ENCODE measurements at regions not wholly inside any gene's neighbourhood (a gene's known extent, or its start where the extent isn't known, plus 50 kb on each side); places are given as distances from the start of the nearest gene placed in this dataset.
"Not testable (repeated sequence)": the region's sequence is repeated elsewhere in the genome, so short reads cannot be mapped to it uniquely, and the experiment has no call there.

DNA sequence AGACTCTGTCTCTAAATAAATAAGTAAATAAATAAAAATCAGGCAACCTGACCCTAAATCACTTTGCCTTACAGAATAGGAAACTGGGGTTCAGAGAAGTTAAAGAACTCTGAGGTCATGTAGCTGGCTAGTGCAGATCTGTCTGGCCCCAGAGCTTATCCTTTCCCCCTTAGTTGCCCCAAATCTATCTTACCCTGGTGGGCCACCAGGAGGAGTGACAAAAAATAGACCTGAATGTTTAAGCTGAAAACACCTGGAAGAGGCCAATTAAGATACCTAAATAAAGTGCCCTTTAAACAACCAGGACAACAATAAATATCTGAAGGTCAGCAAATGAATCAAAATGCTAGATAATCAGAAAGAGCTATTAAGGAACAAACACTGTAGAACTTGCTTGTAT is 59.7 kb downstream of the TEX35 start:
- DNase-seq (ENCODE audit: low read depth): no peak

DNA sequence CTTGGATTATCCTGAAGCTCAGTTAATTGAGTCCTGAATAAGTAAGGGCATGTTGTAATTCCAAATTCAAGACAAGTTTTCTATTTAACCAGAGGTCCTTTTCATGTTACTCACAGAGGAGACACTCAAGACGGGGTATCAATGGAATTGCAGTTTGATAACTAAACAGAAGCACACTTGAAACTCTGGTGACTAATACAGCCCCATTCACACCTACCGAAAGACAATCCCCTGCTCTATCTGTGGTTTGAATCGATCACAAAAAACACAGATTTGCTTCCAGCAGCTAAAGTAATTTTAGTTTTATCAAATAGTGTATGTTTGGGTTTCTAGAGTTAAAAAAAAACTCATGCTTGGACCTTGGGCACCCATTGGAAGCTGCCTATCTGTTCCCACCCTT is 60.4 kb downstream of the TEX35 start:
- DNase-seq (ENCODE audit: low read depth): no peak

GRCh38 chr1:178574345-178574744 is 61.4 kb downstream of the TEX35 start:
- no peak for DNase-seq (ENCODE audit: low read depth)

DNA sequence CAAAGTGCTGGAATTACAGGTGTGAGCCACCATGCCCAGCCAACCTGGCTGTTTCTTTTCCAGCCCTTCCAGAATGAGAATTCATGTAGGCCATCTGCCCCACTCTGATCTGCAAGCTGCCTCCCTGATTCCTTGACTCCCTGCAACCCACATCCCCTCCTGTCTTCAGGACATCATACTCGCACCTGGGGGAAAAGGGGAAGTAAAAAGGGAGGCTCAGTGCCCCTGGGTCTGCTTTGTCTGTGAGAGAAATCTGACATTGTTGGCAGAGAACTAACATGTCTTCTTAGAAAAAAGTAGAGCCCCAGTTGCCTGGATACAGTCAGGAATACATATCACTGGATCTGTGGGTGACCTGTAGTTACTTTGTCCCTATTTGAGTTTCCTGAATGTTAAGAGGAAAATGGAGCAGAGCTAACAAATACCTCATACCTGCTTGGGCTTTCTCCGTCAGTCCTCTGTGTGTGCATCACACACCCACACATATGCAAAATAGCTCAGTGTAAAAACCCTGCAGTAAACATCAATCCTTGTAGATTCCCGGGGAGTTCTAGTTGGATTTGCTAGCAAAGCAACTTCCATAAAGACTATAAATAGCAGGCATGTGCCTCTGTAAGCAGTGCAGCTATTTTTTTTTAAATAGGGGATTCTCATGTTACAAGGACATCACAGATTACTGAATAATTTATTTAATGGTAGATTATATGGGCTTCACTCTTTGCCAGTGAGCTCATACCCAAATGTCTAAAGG is 62.9 kb downstream of the TEX35 start:
- no peak for DNase-seq (ENCODE audit: low read depth)

GRCh38 chr1:178576841-178577240 is 63.9 kb downstream of the TEX35 start:
- DNase-seq (ENCODE audit: low read depth): no peak

- no peak for DNase-seq (ENCODE audit: low read depth)
Measured at GRCh38 chr1:178577882-178578281, 65.0 kb downstream of the TEX35 start.

DNA sequence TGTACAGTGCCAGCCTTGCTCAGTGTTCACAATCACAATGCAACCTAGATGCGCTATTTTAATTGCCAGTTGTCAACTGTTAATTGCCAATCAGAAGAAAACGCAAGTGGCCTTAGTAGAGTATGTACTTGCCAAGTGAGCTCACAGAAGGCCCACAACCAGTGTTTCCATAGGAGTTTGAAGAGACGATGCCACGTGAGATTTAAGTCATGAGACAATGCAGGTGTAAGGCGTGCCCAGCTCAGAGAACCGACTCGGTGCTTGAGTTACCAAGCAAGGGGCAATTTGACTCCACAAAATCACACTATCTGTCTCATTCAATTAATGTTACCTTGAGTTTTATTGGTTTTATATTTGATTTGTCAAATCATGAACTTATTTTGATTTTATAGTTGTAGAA is 65.6 kb downstream of the TEX35 start:
- DNase-seq (ENCODE audit: low read depth): no peak

DNA sequence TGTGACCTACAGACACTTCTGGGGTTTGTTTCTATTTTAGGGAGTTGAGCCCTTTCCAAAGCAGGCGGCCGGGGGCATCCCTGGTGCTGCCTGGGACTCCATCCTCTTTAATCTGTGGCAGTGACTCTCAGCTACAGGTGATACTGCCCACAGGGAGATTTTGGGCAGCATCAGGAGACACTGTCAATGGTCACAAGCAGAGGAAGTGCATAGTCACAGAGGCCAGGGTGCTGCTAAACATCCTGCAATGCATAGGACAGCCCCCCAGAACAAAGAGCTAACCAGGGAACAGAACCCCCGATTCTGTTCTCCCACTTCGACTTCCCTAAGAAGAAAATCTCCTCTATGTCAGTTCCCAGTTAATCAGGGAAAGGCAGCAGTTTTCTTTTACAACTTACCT is 66.2 kb downstream of the TEX35 start:
- no peak for DNase-seq (ENCODE audit: low read depth)

DNA sequence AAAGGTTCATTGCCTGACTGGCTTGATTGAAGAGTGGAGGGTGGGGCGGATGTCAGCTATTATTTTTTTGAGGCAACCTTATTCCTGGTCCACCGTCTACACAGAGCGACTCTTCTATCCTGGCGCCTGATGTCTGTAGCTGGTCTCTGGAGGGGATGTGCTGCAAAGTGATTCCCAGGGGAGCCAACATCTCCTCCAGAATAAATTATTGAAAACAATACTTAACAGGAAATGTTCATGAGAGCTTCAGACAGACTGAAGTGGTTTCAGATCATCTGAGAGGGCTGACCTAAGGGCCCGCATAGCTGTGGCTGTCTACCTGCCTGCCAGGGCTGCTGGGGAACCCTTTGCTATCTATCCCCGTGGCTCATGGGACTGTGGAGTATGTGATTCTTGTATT is 66.7 kb downstream of the TEX35 start:
- DNase-seq (ENCODE audit: low read depth): no peak

DNA sequence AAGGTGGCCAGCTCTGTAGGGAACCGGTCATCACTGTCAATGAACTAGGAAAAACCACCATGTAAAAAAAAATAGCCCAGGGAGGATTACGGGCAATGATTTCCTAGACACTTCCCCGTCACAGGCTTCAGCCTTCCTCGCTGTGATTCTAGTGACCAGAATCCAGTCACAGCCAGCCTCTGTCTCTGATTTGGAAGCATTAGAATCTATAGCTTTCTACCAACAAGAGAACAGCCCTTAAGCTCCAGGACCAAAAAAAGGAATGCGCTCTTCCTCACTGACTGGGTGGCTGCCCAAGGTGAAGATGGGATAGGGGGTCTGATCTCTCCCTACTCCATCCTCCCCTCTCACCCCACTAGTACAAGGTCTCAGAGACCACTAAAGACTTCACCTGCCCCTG is 67.2 kb downstream of the TEX35 start:
- DNase-seq (ENCODE audit: low read depth): no peak

GRCh38 chr1:178580876-178581275 is 68.0 kb downstream of the TEX35 start:
- no peak for DNase-seq (ENCODE audit: low read depth)

DNA sequence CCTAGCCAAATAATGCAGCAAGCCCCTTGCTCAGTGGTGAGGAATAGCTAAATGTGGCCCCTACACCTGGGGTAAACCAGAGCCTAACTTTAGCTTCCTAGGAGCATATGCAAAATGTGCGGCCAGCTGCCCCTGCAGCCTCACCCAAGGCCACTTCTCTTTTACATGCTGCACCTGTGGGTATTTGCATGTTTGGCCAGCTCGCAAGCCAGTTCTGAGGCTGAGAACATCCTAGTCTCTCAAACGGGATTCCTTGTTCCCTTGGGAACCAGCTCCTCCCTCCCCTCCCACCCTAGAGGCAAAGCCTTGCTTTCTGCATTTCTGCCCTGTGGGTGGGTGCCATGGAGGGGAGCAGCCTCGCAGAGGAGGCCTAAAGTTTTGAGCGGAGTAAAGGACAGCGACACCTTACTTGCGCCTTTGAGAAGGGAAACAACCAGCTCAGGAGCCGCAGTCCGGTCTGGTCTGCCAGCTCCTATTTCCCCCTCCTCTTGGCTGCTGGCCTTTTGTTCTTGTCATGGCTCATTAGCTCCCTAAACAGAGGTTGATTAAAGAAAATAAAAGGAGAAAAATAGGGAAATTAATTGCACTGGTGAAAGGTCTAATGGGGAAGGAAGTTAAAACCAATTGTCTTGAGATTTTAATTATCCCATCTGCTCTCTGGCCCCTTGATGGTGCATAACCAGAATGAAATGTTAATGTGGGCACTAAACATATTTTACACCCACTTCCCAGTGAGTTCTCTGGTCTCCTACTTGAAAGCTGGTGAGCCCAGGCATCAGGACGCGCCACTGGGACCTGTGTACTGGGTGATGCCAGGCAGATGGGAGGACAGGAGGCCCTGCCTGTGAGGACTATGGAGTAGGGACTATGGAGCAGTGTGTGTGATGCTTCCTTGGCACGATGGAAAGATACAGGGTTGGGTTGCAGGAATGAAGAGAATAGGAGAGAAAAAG is 68.7 kb downstream of the TEX35 start:
- no peak for DNase-seq (ENCODE audit: low read depth)

GRCh38 chr1:178587096-178587495 is 74.2 kb downstream of the TEX35 start:
- no peak for DNase-seq (ENCODE audit: low read depth)

- no peak for DNase-seq (ENCODE audit: low read depth)
Measured at GRCh38 chr1:178587975-178588374, 75.1 kb downstream of the TEX35 start.

GRCh38 chr1:178589042-178589441 is 76.1 kb downstream of the TEX35 start:
- not testable (repeated sequence) for DNase-seq (ENCODE audit: low read depth)

- not testable (repeated sequence) for DNase-seq (ENCODE audit: low read depth)
Measured at GRCh38 chr1:178591811-178592210, 78.9 kb downstream of the TEX35 start.

GRCh38 chr1:178593515-178593914 is 80.6 kb downstream of the TEX35 start:
- DNase-seq (ENCODE audit: low read depth): no peak

DNA sequence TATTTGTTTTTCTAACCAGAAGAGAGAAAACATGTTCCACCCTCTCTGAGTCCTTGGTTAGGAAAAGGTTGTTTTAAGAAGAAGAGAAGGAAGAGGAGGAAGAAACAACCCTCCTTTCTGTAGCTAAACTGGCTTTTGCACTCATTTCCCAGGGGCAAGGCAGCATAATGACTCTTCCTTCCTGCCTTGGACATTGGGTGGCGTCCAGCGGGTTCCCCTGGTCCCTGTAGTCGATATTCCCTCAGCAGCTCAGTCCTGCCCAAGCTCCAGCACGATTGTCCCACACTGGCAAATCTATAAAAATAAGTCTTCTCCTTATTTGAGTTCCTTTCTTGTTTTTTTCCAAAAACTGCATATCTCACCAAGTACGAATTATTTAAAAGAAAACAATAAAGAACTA is 81.2 kb downstream of the TEX35 start:
- no peak for DNase-seq (ENCODE audit: low read depth)

DNA sequence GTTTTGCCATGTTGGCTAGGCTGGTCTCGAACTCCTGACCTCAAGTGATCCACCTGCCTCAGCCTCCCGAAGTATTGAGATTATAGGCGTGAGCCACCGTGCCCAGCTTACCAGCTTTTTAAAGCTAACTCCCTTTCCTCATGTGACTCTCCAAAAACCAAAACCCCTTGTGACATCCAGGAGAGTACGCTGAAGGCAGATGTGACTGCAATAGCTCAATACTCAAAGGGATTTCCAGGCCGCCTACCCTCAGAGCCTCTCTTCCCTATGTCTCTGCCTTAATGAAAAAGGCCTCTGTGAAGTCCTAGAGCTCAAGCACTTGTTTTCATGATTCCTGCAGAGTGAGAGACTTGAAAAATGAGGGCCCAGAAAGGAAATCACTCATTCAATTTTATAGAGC is 82.6 kb downstream of the TEX35 start:
- DNase-seq (ENCODE audit: low read depth): no peak

GRCh38 chr1:178599087-178599486 is 86.2 kb downstream of the TEX35 start:
- DNase-seq (ENCODE audit: low read depth): no peak

GRCh38 chr1:178599745-178600144 is 86.8 kb downstream of the TEX35 start:
- DNase-seq (ENCODE audit: low read depth): no peak

DNA sequence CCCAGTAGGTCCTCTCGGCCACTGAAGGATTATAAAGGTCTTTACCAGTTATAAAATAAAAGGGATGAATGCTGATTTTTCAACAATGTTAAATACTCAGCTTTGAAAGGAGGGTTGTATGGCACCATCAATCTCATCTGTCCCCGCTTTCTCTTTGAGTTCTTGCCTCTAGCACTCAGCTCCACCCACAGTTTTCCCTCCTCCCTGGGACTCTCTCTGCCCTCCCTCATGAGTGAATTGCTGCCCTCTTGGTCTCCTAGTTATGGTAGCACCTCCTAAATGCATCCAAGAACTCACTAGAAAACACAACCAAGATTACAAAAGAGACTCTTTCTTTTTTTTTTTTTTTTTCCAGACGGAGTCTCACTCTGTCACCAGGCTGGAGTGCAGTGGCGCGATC is 91.0 kb downstream of the TEX35 start:
- no peak for DNase-seq (ENCODE audit: low read depth)

DNA sequence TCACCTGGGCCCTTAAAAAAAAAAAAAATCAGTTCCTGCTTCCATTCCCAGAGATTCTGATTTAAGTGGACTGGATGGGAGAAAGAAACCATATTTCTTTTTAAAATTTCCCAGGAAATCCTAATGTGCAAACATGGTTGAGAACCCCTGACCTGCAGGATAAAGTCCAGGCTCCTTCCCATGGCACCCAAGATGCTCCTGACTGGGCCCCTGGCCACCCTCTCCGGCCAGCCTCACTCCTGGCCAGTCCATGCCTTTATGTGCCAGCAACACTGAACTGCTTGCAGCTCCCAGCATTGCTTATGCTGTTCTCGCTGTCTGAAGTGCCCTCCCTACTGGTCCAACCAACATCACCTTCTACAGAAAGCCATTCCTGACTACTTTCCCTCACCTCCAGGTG is 93.9 kb downstream of the TEX35 start:
- DNase-seq (ENCODE audit: low read depth): no peak

Data from HS-27A (cell line).